ENCODE measurements at regions not wholly inside any gene's neighbourhood (a gene's known extent, or its start where the extent isn't known, plus 50 kb on each side); places are given as distances from the start of the nearest gene placed in this dataset.
A peak's percentile ranks its signal among the peaks of the same experiment; 100 is the strongest.

- DNase-seq (no peak), ATAC-seq (ENCODE audit: insufficient read depth, low FRiP score) (no peak)
- no peak overlapping the region for H3K9ac ChIP-seq (ENCODE audit: insufficient read depth in 1 of 2, low read length in 2 of 2)
- no peaks in the 10 kb centered on the region for H3K27me3 ChIP-seq (ENCODE audit: control insufficient read depth in 3 of 3, insufficient read depth in 3 of 3, low read length in 2 of 3)
- no peak overlapping the region for H3K27ac ChIP-seq (ENCODE audit: low read depth in 1 of 2, low read length in 1 of 2)
- H3K36me3 ChIP-seq (ENCODE audit: control insufficient read depth in 4 of 4, insufficient read depth in 4 of 4, low read length in 4 of 4), result no peaks in the 10 kb centered on the region
- H3K9me3 ChIP-seq (ENCODE audit: control insufficient read depth in 4 of 4, insufficient read depth in 3 of 4, low read length in 3 of 4), result no peaks in the 10 kb centered on the region
- no peak for TF ChIP-seq CTCF (IDR thresholded peaks at IDR 0.05; ENCODE audit: control extremely low read depth, extremely low read depth)
- no peak overlapping the region for H3K4me3 ChIP-seq
- peaks cover 0 to 4% (median 0%) of the 10 kb centered on the region in 5 donors for H3K4me1 ChIP-seq (ENCODE audit: control insufficient read depth in 5 of 5, insufficient read depth in 5 of 5, low read length in 5 of 5)
These were observed 788.7 kb downstream of the EFNA5 start for GRCh38 chr5:106882035-106882434.

GRCh38 chr5:106880656-106881055, 790.1 kb downstream of the EFNA5 start:
- no peak overlapping the region for H3K9ac ChIP-seq (ENCODE audit: insufficient read depth in 1 of 2, low read length in 2 of 2)
- H3K27me3 ChIP-seq (ENCODE audit: control insufficient read depth in 3 of 3, insufficient read depth in 3 of 3, low read length in 2 of 3), result no peaks in the 10 kb centered on the region
- no peaks in the 10 kb centered on the region for H3K36me3 ChIP-seq (ENCODE audit: control insufficient read depth in 4 of 4, insufficient read depth in 4 of 4, low read length in 4 of 4)
- no peak overlapping the region for H3K27ac ChIP-seq (ENCODE audit: low read depth in 1 of 2, low read length in 1 of 2)
- H3K9me3 ChIP-seq (ENCODE audit: control insufficient read depth in 4 of 4, insufficient read depth in 3 of 4, low read length in 3 of 4), result peaks cover 0 to 5% (median 1%) of the 10 kb centered on the region in 4 donors
- no peak overlapping the region for H3K4me3 ChIP-seq
- no peak for ATAC-seq (ENCODE audit: insufficient read depth, low FRiP score)
- 73 to 86% methylated on average over 2 of the region's 2 CpGs for WGBS, 2 donors
- TF ChIP-seq CTCF (IDR thresholded peaks at IDR 0.05; ENCODE audit: control extremely low read depth, extremely low read depth), result no peak
- H3K4me1 ChIP-seq (ENCODE audit: control insufficient read depth in 5 of 5, insufficient read depth in 5 of 5, low read length in 5 of 5), result peaks cover 0 to 4% (median 0%) of the 10 kb centered on the region in 5 donors
- DNase-seq, result no peak

GRCh38 chr5:106877881-106878280, 792.9 kb downstream of the EFNA5 start:
- WGBS, 2 donors, result 74 to 84% methylated on average over 3 of the region's 3 CpGs
- Histone ChIP-seq H3K4me1 (ENCODE audit: control insufficient read depth in 5 of 5, insufficient read depth in 5 of 5, low read length in 5 of 5) (no peaks in the 10 kb centered on the region), H3K27ac (ENCODE audit: low read depth in 1 of 2, low read length in 1 of 2) (no peak overlapping the region), H3K36me3 (ENCODE audit: control insufficient read depth in 4 of 4, insufficient read depth in 4 of 4, low read length in 4 of 4) (no peaks in the 10 kb centered on the region), H3K27me3 (ENCODE audit: control insufficient read depth in 3 of 3, insufficient read depth in 3 of 3, low read length in 2 of 3) (no peaks in the 10 kb centered on the region), H3K9ac (ENCODE audit: insufficient read depth in 1 of 2, low read length in 2 of 2) (no peak overlapping the region), H3K4me3 (no peak overlapping the region), H3K9me3 (ENCODE audit: control insufficient read depth in 4 of 4, insufficient read depth in 3 of 4, low read length in 3 of 4) (peaks cover 0 to 5% (median 1%) of the 10 kb centered on the region in 4 donors)
- no peak for TF ChIP-seq CTCF (IDR thresholded peaks at IDR 0.05; ENCODE audit: control extremely low read depth, extremely low read depth)
- DNase-seq (peak in 2 of 3 donors; percentile 18 to 19), ATAC-seq (ENCODE audit: insufficient read depth, low FRiP score) (no peak)

GRCh38 chr5:106876665-106877194, 794.0 kb downstream of the EFNA5 start:
- Histone ChIP-seq H3K27me3 (ENCODE audit: control insufficient read depth in 3 of 3, insufficient read depth in 3 of 3, low read length in 2 of 3) (no peaks in the 10 kb centered on the region), H3K36me3 (ENCODE audit: control insufficient read depth in 4 of 4, insufficient read depth in 4 of 4, low read length in 4 of 4) (no peaks in the 10 kb centered on the region), H3K9me3 (ENCODE audit: control insufficient read depth in 4 of 4, insufficient read depth in 3 of 4, low read length in 3 of 4) (peaks cover 0 to 5% (median 1%) of the 10 kb centered on the region in 4 donors), H3K4me3 (no peak overlapping the region), H3K4me1 (ENCODE audit: control insufficient read depth in 5 of 5, insufficient read depth in 5 of 5, low read length in 5 of 5) (no peaks in the 10 kb centered on the region), H3K27ac (ENCODE audit: low read depth in 1 of 2, low read length in 1 of 2) (no peak overlapping the region), H3K9ac (ENCODE audit: insufficient read depth in 1 of 2, low read length in 2 of 2) (no peak overlapping the region)
- 70 to 79% methylated on average over 7 of the region's 7 CpGs for WGBS, 2 donors
- no peak for TF ChIP-seq CTCF (IDR thresholded peaks at IDR 0.05; ENCODE audit: control extremely low read depth, extremely low read depth)
- peak in 1 of 3 donors; percentile 12 for DNase-seq
- ATAC-seq (ENCODE audit: insufficient read depth, low FRiP score), result no peak
